ENCODE measurements at regions not wholly inside any gene's neighbourhood (a gene's known extent, or its start where the extent isn't known, plus 50 kb on each side); places are given as distances from the start of the nearest gene placed in this dataset.
A peak's percentile ranks its signal among the peaks of the same experiment; 100 is the strongest.

- ChIA-PET POLR2A (ENCODE audit: low non-redundant PET) (no interaction called here), CTCF (no interaction called here)
- no peak for TF ChIP-seq CTCF (conservative IDR thresholded peaks at IDR 0.05; ENCODE audit: low read depth)
- no peak overlapping the region for H3K27ac ChIP-seq
- DNase-seq (ENCODE audit: low spot score), result peak; percentile 3
These were observed 118.7 kb upstream of the AP1S2 start for GRCh38 chrX:15973299-15973698.

GRCh38 chrX:15971696-15972095 lies 117.1 kb upstream of the AP1S2 start:
- TF ChIP-seq CTCF (conservative IDR thresholded peaks at IDR 0.05; ENCODE audit: low read depth), result no peak
- H3K27ac ChIP-seq, result no peak overlapping the region
- POLR2A ChIA-PET (ENCODE audit: low non-redundant PET), result no interaction called here
- DNase-seq (ENCODE audit: low spot score), result no peak
- CTCF ChIA-PET, result no interaction called here

- no peak for TF ChIP-seq CTCF (conservative IDR thresholded peaks at IDR 0.05; ENCODE audit: low read depth)
- no peak for DNase-seq (ENCODE audit: low spot score)
- POLR2A ChIA-PET (ENCODE audit: low non-redundant PET), result no interaction called here
- CTCF ChIA-PET, result no interaction called here
- no peak overlapping the region for H3K27ac ChIP-seq
These were observed 109.2 kb upstream of the AP1S2 start for GRCh38 chrX:15963858-15964257.

GRCh38 chrX:15960237-15960636 lies 105.6 kb upstream of the AP1S2 start:
- CTCF ChIA-PET, result no interaction called here
- TF ChIP-seq CTCF (conservative IDR thresholded peaks at IDR 0.05; ENCODE audit: low read depth), result no peak
- POLR2A ChIA-PET (ENCODE audit: low non-redundant PET), result no interaction called here
- DNase-seq (ENCODE audit: low spot score), result no peak
- no peak overlapping the region for H3K27ac ChIP-seq

GRCh38 chrX:15956681-15957080 lies 102.1 kb upstream of the AP1S2 start:
- TF ChIP-seq CTCF (conservative IDR thresholded peaks at IDR 0.05; ENCODE audit: low read depth), result no peak
- POLR2A ChIA-PET (ENCODE audit: low non-redundant PET), result no interaction called here
- CTCF ChIA-PET, result no interaction called here
- peak; percentile 43 for DNase-seq (ENCODE audit: low spot score)
- peak overlapping the region; percentile 54; the same call in 1 of the 2 replicates for H3K27ac ChIP-seq

GRCh38 chrX:15953801-15954200 lies 99.2 kb upstream of the AP1S2 start:
- no peak overlapping the region for H3K27ac ChIP-seq
- POLR2A ChIA-PET (ENCODE audit: low non-redundant PET), result no interaction called here
- no peak for TF ChIP-seq CTCF (conservative IDR thresholded peaks at IDR 0.05; ENCODE audit: low read depth)
- CTCF ChIA-PET, result no interaction called here
- no peak for DNase-seq (ENCODE audit: low spot score)

- TF ChIP-seq CTCF (conservative IDR thresholded peaks at IDR 0.05; ENCODE audit: low read depth), result no peak
- CTCF ChIA-PET, result no interaction called here
- DNase-seq (ENCODE audit: low spot score), result no peak
- H3K27ac ChIP-seq, result no peak overlapping the region
- POLR2A ChIA-PET (ENCODE audit: low non-redundant PET), result no interaction called here
These were observed 97.6 kb upstream of the AP1S2 start for GRCh38 chrX:15952212-15952611.
